IPS DF 4.7 (cell line): ENCODE measurements at regions not wholly inside any gene's neighbourhood (a gene's known extent, or its start where the extent isn't known, plus 50 kb on each side); places are given as distances from the start of the nearest gene placed in this dataset.
"Not testable (repeated sequence)": the region's sequence is repeated elsewhere in the genome, so short reads cannot be mapped to it uniquely, and the experiment has no call there.

Experiments used
- DNase-seq: peaks from one replicate; pipeline ENCODE4 v3.0.0-alpha.2; 2013; ENCODE audit warnings: low spot score; ENCODE audit errors: extremely low read depth

GRCh38 chr14:43326501-43327407 lies 1180.3 kb downstream of the FSCB start:
- DNase-seq, result not testable (repeated sequence)

GRCh38 chr14:43316427-43316826 lies 1190.7 kb downstream of the FSCB start:
- DNase-seq, result no peak

DNA sequence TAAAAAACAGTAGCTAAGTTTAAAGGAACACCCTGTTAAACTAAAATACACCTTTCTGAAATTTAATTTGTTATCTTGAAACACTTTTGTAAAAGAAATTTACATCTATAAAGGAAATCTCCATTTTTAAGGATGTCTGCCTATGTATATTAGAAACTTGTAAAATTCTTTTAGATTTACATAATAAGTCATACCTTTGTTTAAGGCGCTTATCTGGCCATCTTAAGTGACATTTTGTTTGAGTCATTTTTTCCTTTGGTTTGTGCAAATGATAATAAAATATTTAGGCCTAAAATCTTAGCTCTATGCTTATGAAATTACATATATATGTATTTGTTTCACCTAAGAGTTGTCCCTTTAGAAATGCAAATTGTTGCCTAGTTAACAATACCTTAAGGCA lies 1193.4 kb downstream of the FSCB start:
- DNase-seq, result no peak

DNA sequence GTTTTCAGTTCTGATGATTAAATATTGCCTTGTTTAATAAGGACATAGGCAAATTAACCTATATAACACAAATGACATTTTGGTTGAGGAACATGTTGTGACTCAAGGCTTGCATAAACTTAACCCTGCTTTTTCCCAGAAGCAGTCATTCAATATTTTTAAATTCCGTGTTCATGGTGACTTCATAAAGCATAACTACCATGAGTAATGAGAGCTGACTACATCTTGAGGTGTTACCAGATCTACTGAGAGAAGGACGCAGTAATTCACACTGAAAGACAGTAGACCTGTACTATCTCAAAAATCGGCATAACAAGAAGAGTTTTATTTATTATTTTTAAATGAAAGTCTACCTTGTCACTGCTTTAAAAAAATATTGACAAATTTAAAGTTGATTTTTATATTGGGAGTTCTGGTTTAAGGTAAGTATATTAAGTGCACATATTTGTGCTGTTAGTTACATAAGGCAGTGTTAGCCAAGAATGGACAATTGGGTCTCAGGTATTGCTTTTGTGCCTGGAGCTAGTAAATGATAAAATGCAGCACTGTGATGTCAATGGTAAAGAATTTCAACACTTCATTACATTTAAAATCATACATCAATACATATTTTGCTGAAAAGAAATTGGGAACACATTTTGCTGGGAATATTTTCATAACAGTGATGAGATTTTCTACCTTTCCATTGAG lies 1198.5 kb downstream of the FSCB start:
- DNase-seq, result no peak

DNA sequence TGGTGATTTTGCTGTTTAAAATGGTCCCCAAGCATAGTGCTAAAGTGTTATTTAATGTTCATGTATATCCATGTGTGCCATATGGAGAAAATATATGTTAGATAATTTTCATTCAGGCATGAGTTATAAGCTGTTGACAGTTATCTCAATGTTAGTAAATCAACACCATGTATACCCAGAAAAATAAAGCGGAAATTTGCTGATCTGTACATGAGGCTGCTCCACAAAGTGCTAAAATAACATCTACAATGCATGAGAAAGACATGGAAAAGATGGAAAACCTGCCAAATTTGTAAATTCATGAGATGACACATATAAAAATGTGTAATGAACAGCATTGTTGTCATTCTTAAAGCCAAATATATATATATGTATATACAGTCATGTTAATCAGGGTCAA lies 1199.2 kb downstream of the FSCB start:
- DNase-seq, result no peak

DNA sequence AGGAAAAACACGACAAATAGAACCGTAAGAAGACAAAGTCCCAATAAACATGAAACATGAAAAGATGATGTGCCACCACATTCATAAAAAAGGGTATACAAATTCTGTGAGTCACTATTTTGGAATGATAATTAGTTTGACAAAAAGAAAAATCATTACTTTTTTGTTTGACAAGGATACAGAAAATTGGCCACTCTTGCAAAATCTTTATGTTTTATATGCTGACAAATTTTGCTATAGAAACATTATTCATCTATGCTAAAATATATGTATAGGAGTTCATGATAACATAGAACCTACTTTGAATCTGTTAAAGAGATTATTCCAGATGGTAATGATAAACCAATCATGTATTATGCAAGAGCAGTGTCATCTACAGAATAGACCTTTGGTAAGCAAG lies 1201.0 kb downstream of the FSCB start:
- no peak for DNase-seq

DNA sequence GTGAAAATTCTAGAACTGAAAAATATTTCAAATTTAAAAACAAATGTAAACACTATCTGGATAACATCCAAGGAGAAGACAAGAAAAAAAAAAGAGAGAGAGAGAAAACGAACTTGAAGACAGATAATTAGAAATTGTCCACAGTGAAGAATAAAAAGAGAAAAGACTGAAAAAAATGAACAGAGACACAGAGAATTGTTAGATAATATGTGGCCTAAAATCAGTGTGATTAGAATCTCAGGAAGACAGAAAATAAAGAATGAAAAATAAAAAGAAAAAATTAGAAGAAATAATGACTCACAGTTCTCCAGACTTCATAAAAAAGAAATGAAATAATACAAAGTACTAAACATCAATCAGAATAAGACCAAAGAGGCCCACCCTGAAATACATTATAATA lies 1209.3 kb downstream of the FSCB start:
- no peak for DNase-seq

GRCh38 chr14:43296061-43296460 lies 1211.0 kb downstream of the FSCB start:
- DNase-seq, result not testable (repeated sequence)

DNA sequence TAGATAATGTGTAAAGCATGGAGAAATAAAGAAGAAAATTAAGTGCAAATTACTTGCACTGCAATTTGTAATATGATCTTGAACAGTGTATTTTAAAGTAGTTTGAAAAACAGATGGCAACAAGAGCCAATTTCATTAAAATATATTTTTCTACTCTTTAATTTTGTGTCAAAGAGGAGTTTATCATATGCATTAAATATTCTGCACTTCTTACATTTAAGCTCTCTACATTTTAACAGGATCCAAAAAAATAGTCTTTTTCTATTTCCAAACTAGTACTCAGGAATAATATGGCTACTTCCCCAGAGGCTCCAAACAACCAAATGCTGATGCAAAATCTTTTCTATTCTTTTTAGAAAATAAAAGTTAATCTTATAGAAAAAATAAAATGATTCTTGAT lies 1221.5 kb downstream of the FSCB start:
- no peak for DNase-seq

GRCh38 chr14:43260056-43260455 lies 1247.0 kb downstream of the FSCB start:
- no peak for DNase-seq

DNA sequence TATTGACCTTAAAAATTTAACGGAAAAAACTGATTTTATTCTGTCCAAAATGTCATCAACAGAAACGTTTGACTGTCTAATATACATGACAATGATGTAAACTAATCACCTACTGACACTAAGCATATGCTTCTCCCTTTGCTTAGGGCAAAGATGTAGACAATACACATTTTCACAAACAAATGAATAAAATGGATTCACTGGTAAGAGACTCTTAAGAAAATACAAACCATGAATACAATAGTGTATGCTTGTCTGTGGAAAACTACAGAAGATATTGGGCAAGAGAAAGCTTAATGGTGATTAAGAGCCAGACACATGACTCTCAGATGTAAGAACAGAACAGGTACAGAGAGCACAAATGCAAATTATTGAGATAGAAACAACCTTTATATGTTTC lies 1248.7 kb downstream of the FSCB start:
- no peak for DNase-seq

GRCh38 chr14:43256996-43257395 lies 1250.1 kb downstream of the FSCB start:
- not testable (repeated sequence) for DNase-seq

- no peak for DNase-seq
Observed at GRCh38 chr14:43252866-43253265, 1254.2 kb downstream of the FSCB start.

DNA sequence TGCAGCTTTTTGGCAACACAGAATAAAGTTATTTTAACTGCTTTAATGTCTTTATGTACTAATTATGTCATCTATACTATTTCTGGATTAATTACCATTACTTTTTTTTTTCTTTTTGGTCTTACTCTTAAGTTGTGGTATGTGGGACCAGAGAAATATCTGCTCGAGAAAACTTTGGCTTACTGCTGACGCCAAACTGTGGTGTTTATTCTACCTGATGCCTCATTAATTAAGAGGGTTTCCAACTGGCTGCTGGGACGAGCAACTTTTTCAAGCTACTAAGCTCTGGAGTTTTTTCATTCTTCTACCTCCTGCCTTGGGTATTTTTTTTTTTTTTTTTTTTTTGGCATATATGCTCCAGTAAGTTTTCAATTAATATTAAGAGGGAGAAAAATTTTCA lies 1257.5 kb downstream of the FSCB start:
- no peak for DNase-seq

GRCh38 chr14:43249116-43249515 lies 1258.0 kb downstream of the FSCB start:
- DNase-seq, result no peak

GRCh38 chr14:43247877-43248276 lies 1259.2 kb downstream of the FSCB start:
- DNase-seq, result no peak

- DNase-seq, result no peak
Observed at GRCh38 chr14:43244142-43244625, 1262.9 kb downstream of the FSCB start.

GRCh38 chr14:43243168-43243567 lies 1263.9 kb downstream of the FSCB start:
- no peak for DNase-seq

DNA sequence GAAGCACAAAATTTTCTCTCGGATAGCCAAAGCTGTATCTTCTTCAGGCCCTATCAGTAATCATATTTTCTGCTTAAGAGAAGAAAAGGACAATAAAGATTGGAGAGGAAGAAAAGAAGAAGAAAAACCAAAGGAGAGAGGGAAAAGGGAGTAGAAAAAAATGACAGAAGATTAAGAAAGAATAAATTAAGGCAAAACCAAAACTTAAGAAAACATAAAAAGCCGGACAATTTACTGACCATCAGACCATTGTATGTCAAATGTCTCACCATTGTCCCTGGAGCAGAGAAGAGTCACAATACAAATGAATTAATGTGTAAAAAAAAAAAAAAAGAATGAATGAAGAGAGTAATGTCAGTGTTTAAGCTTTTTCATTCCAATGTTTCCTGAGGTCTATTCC lies 1274.8 kb downstream of the FSCB start:
- no peak for DNase-seq

GRCh38 chr14:43215524-43215923 lies 1291.6 kb downstream of the FSCB start:
- DNase-seq, result no peak

GRCh38 chr14:43207189-43207588 lies 1299.9 kb downstream of the FSCB start:
- no peak for DNase-seq

GRCh38 chr14:43204816-43205215 lies 1302.3 kb downstream of the FSCB start:
- DNase-seq, result no peak

DNA sequence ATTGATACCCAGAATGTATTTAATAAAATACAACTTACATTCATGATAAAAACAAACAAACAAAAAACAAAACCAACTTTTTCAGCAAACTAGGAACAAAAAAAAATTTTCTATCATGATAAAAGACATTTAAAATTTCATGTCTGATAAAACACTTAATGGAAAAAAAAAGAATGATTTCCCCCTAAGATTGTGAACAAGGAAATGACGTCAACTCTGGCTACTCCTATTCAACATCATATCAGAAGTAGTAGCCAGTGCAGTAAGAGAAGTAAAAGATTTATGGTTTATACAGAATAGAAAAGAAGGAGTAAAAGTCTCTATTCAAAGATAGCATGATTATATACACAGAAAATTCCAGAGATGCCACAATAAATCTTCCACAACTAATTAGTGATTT lies 1306.6 kb downstream of the FSCB start:
- DNase-seq, result no peak
